HepG2 (cell line): ENCODE measurements at regions not wholly inside any gene's neighbourhood (a gene's known extent, or its start where the extent isn't known, plus 50 kb on each side); places are given as distances from the start of the nearest gene placed in this dataset.

Experiments
- ATAC-seq: fragments of 200-7000 bp; cut with Tn5 transposase; 3 replicates; pipeline ENCODE4 v1.9.1; 2020; ENCODE audit warnings: mild to moderate bottlenecking, moderate library complexity
- BruUV-seq: library from RNA; stranded (reverse); fragments of 400-500 nt; replicated peaks from 2 replicates; lab custom pipeline; 2021; lab: Mats Ljungman, UMichigan
- CTCF ChIA-PET: fragments of 300-600 bp; formaldehyde crosslinking; extraction: SDS; loops from one replicate; lab custom pipeline; 2021; ENCODE audit warnings: low total read pairs, inconsistent platforms, low intra/inter-chr PET ratio; lab: Yijun Ruan, JAX
- POLR2A ChIA-PET: fragments of 350-600 bp; sonication (Branson Sonifier 250); formaldehyde crosslinking; loops from one replicate; lab custom pipeline; 2020; ENCODE audit warnings: antibody characterized with exemption, inconsistent platforms; lab: Yijun Ruan, JAX
- DNase-seq: peaks from one replicate; pipeline ENCODE4 v3.0.0-alpha.2; 2015; ENCODE audit warnings: low spot score
- FAIRE-seq: peaks from 3 replicates; lab custom pipeline; 2011; peaks lifted over from hg19 to GRCh38; lab: Jason Lieb, UNC
- H2AFZ ChIP-seq: one replicate; pipeline ENCODE4 v1.6.1; 2011; ENCODE audit warnings: low read length, inconsistent platforms
- H3K27ac ChIP-seq: fragments of 300-600 bp; 3 replicates; pipeline ENCODE4 v1.8.0; 2011; ENCODE audit warnings: mixed run types, mild to moderate bottlenecking, mixed read lengths, low read length, inconsistent platforms; ENCODE audit not compliant: insufficient read depth; ENCODE audit errors: extremely low read length
- H3K27me3 ChIP-seq, 2 experiments: fragments of 200-600 bp in 1 of 2; 2 replicates in 1 of 2; 3 replicates in 1 of 2; pipeline versions ENCODE4 v1.6.0 to v1.8.0; 2011; ENCODE audit warnings: low read length in 2 of 2, mild to moderate bottlenecking in 2 of 2, moderate library complexity in 2 of 2, inconsistent platforms in 1 of 2; ENCODE audit not compliant: insufficient read depth in 2 of 2, control insufficient read depth in 1 of 2
- H3K36me3 ChIP-seq, 2 experiments: fragments of 200-600 bp in 1 of 2; replicated peaks in 1 of 2; 2 replicates in 1 of 2; 3 replicates in 1 of 2; pipeline versions ENCODE4 v1.5.1 to v1.8.0; 2011; ENCODE audit warnings: low read length in 2 of 2, inconsistent platforms in 1 of 2; ENCODE audit not compliant: insufficient read depth in 2 of 2, control insufficient read depth in 1 of 2
- H3K4me1 ChIP-seq: 2 replicates; pipeline ENCODE4 v1.5.1; 2012; ENCODE audit warnings: low read length, inconsistent platforms; ENCODE audit not compliant: insufficient read depth
- H3K4me2 ChIP-seq: 2 replicates; pipeline ENCODE4 v1.6.0; 2011; ENCODE audit warnings: low read depth, low read length, inconsistent platforms
- H3K4me3 ChIP-seq, 3 experiments: fragments of 200-600 bp in 1 of 3; sonication (generic), shearing (Covaris generic) in 1 of 3; replicated peaks in 1 of 3; 2 replicates each; pipeline ENCODE4 v1.5.1; 2011 to 2016; ENCODE audit warnings: low read length in 3 of 3, inconsistent platforms in 2 of 3, low read depth in 2 of 3, mild to moderate bottlenecking in 2 of 3, control low read depth in 1 of 3, mixed read lengths in 1 of 3; ENCODE audit not compliant: insufficient read depth in 1 of 3
- H3K79me2 ChIP-seq: one replicate; pipeline ENCODE4 v1.6.1; 2011; ENCODE audit warnings: low read length, inconsistent platforms; ENCODE audit not compliant: insufficient read depth
- H3K9ac ChIP-seq: 2 replicates; pipeline ENCODE4 v1.6.0; 2011; ENCODE audit warnings: mild to moderate bottlenecking, low read depth, low read length, inconsistent platforms; ENCODE audit not compliant: insufficient read depth
- H3K9me3 ChIP-seq: 2 replicates; pipeline ENCODE4 v1.5.1; 2012; ENCODE audit warnings: mild to moderate bottlenecking, low read length
- H4K20me1 ChIP-seq: 2 replicates; pipeline ENCODE4 v1.6.0; 2011; ENCODE audit warnings: inconsistent platforms, mild to moderate bottlenecking, low read length, moderate library complexity; ENCODE audit not compliant: insufficient read depth
- BCLAF1 ChIP-seq: fragments of 450-650 bp; IDR thresholded peaks from 2 replicates; pipeline ENCODE4 v1.6.1; 2017; ENCODE audit warnings: mild to moderate bottlenecking
- DNMT1 ChIP-seq: sonication (generic); formaldehyde crosslinking; IDR thresholded peaks from 2 replicates; pipeline ENCODE4 v1.5.1; 2020; ENCODE audit warnings: mild to moderate bottlenecking, missing genetic modification reagents
- POLR2G ChIP-seq: fragments of 200-400 bp; formaldehyde crosslinking; IDR thresholded peaks from 2 replicates; pipeline ENCODE4 v1.6.1; 2018; ENCODE audit warnings: mild to moderate bottlenecking, low read depth, low read length, moderate library complexity
- PPARG ChIP-seq: conservative IDR thresholded peaks from 2 replicates; pipeline ENCODE4 v1.6.1; 2016; ENCODE audit warnings: missing biosample characterization, missing genetic modification reagents
- SIX1 ChIP-seq: sonication (generic); formaldehyde crosslinking; IDR thresholded peaks from 2 replicates; pipeline ENCODE4 v1.4.0; 2020; ENCODE audit warnings: missing genetic modification reagents, borderline replicate concordance
- ZBTB7A ChIP-seq: sonication (generic); formaldehyde crosslinking; IDR thresholded peaks from 2 replicates; pipeline ENCODE4 v1.8.0; 2022; ENCODE audit warnings: mild to moderate bottlenecking, missing genetic modification reagents
- ZHX2 ChIP-seq, 2 experiments: sonication (generic) in 1 of 2; formaldehyde crosslinking in 1 of 2; IDR thresholded peaks; 2 replicates each; pipeline versions ENCODE4 v1.6.1 to v1.9.0; 2014 to 2022; ENCODE audit warnings: antibody characterized with exemption in 1 of 2, borderline replicate concordance in 1 of 2, inconsistent platforms in 1 of 2, low read depth in 1 of 2, missing genetic modification reagents in 1 of 2
- ZMYM2 ChIP-seq: sonication (generic); formaldehyde crosslinking; IDR thresholded peaks from 2 replicates; pipeline ENCODE4 v1.8.0; 2022; ENCODE audit warnings: mild to moderate bottlenecking, missing genetic modification reagents
- ZNF260 ChIP-seq: sonication (generic); formaldehyde crosslinking; IDR thresholded peaks from 2 replicates; pipeline ENCODE4 v1.4.0; 2020; ENCODE audit warnings: missing genetic modification reagents, low read depth, mild to moderate bottlenecking, borderline replicate concordance
- ZSCAN30 ChIP-seq: sonication (generic); formaldehyde crosslinking; IDR thresholded peaks from 2 replicates; pipeline ENCODE4 v1.5.0; 2020; ENCODE audit warnings: mild to moderate bottlenecking, missing genetic modification reagents
- WGBS: methylation state at CpG from one replicate; pipeline ENCODE4 v1.1.6; 2017; ENCODE audit warnings: low lambda C conversion rate; 5-methylcytosine and 5-hydroxymethylcytosine counted together
- in situ Hi-C: cut with HindIII; loops from 2 replicates; pipeline ENCODE4 v1.10.0; 2017; ENCODE audit warnings: low pct_unique_long_range_greater_than_20kb; ENCODE audit not compliant: extremely low pct_ligation_motif_present
- intact Hi-C: fragments of 100-400 bp; cut with micrococcal nuclease; formaldehyde crosslinking; loops from one replicate; pipeline ENCODE4 v1.10.0; 2022; ENCODE audit not compliant: unreplicated experiment

GRCh38 chr10:43983856-43984271, 335.2 kb upstream of the ZNF32 start:
- no peaks in the 10 kb centered on the region for H3K4me1 ChIP-seq
- no peak for FAIRE-seq
- no peak for ATAC-seq
- no peak for TF ChIP-seq DNMT1 (CRISPR knock-in tag)
- no peak for TF ChIP-seq ZNF260
- no peak for TF ChIP-seq ZMYM2 (CRISPR knock-in tag)
- no peak for TF ChIP-seq BCLAF1
- no peak for TF ChIP-seq PPARG (CRISPR knock-in tag)
- TF ChIP-seq ZBTB7A (CRISPR knock-in tag): no peak
- TF ChIP-seq POLR2G: no peak
- no peak for TF ChIP-seq ZSCAN30 (CRISPR knock-in tag)
- no peak for TF ChIP-seq ZHX2 (IDR thresholded peaks at IDR 0.05; ENCODE audit: low read depth)
- no peak for TF ChIP-seq ZHX2 (CRISPR knock-in tag; IDR thresholded peaks at IDR 0.05; ENCODE audit: borderline replicate concordance)
- TF ChIP-seq SIX1 (CRISPR knock-in tag): no peak
- ChIA-PET POLR2A (no interaction called here), CTCF (no interaction called here)
- H3K9me3 ChIP-seq: no peaks in the 10 kb centered on the region
- in situ Hi-C loops: no loop called here
- H3K9ac ChIP-seq: no peak overlapping the region
- no peak overlapping the region for H3K4me3 ChIP-seq
- no peaks in the 10 kb centered on the region for H3K36me3 ChIP-seq
- H3K27me3 ChIP-seq: no peaks in the 10 kb centered on the region; a peak in 1 of 5 replicates
- H3K27ac ChIP-seq: no peak overlapping the region
- WGBS: 20% methylated on average over 1 of the region's 1 CpG
- DNase-seq: no peak
- H4K20me1 ChIP-seq: no peaks in the 10 kb centered on the region
- intact Hi-C loops: no loop called here
- no TSS peak for BruUV-seq
- H3K79me2 ChIP-seq: no peaks in the 10 kb centered on the region
- no peak overlapping the region for H2AFZ ChIP-seq
- no peak overlapping the region for H3K4me2 ChIP-seq
